Panc1 (cell line): ENCODE measurements at regions not wholly inside any gene's neighbourhood (a gene's known extent, or its start where the extent isn't known, plus 50 kb on each side); places are given as distances from the start of the nearest gene placed in this dataset.

Experiments used
- ATAC-seq: fragments of 200-7000 bp; cut with Tn5 transposase; 2 replicates; pipeline ENCODE4 v1.9.1; 2020; ENCODE audit warnings: mild to moderate bottlenecking, moderate library complexity
- BruUV-seq: library from RNA; stranded (reverse); fragments of 400-500 nt; replicated peaks from 2 replicates; lab custom pipeline; 2021; lab: Mats Ljungman, UMichigan
- CTCF ChIA-PET: fragments of 300-600 bp; sonication (Branson Sonifier 250); formaldehyde crosslinking; loops from one replicate; lab custom pipeline; 2022; ENCODE audit warnings: antibody characterized with exemption; lab: Charles Lee
- POLR2A ChIA-PET: fragments of 300-600 bp; sonication (Branson Sonifier 250); formaldehyde crosslinking; loops from one replicate; lab custom pipeline; 2022; ENCODE audit warnings: antibody characterized with exemption; lab: Charles Lee
- DNase-seq: peaks from one replicate; pipeline ENCODE4 v3.0.0-alpha.2; 2010; ENCODE audit warnings: low read depth, low spot score
- H3K27ac ChIP-seq: 2 replicates; pipeline ENCODE4 v1.5.1; 2011; ENCODE audit warnings: mild to moderate bottlenecking, low read length, inconsistent platforms
- H3K27me3 ChIP-seq: fragments of 200-500 bp; sonication (Bioruptor generic); 2 replicates; pipeline ENCODE4 v1.6.0; 2014; ENCODE audit warnings: low read length, inconsistent platforms; ENCODE audit not compliant: control insufficient read depth, insufficient read depth
- H3K36me3 ChIP-seq: fragments of 200-500 bp; sonication (Bioruptor generic); 2 replicates; pipeline ENCODE4 v1.5.1; 2014; ENCODE audit warnings: inconsistent platforms, mild to moderate bottlenecking, low read length, moderate library complexity; ENCODE audit not compliant: control insufficient read depth, insufficient read depth
- H3K4me1 ChIP-seq: 2 replicates; pipeline ENCODE4 v1.5.1; 2011; ENCODE audit warnings: inconsistent platforms, mild to moderate bottlenecking, low read length, moderate library complexity; ENCODE audit not compliant: control insufficient read depth, insufficient read depth
- H3K4me3 ChIP-seq, 2 experiments: 2 replicates each; pipeline ENCODE4 v1.5.1; 2011 to 2012; ENCODE audit warnings: low read depth in 2 of 2, low read length in 2 of 2, mild to moderate bottlenecking in 2 of 2, inconsistent platforms in 1 of 2, moderate library complexity in 1 of 2
- H3K9me3 ChIP-seq: fragments of 200-500 bp; sonication (Bioruptor generic); 2 replicates; pipeline ENCODE4 v1.5.1; 2014; ENCODE audit warnings: low read depth, mild to moderate bottlenecking, inconsistent platforms, low read length, moderate library complexity; ENCODE audit not compliant: control insufficient read depth, insufficient read depth
- CTCF ChIP-seq: fragments of 450-650 bp; IDR thresholded peaks from 2 replicates; pipeline ENCODE4 v1.5.1; 2017; ENCODE audit warnings: mild to moderate bottlenecking
- POLR2AphosphoS5 ChIP-seq: IDR thresholded peaks from 2 replicates; pipeline ENCODE4 v1.6.1; 2012; ENCODE audit warnings: mild to moderate bottlenecking, low read depth, low read length, moderate library complexity
- SIN3A ChIP-seq: IDR thresholded peaks from 2 replicates; pipeline ENCODE4 v1.6.1; 2012; ENCODE audit warnings: low read depth, mild to moderate bottlenecking, low read length, moderate library complexity, borderline replicate concordance; ENCODE audit not compliant: insufficient read depth
- TCF7L2 ChIP-seq: IDR thresholded peaks from 2 replicates; pipeline ENCODE4 v1.6.1; 2011; ENCODE audit warnings: mild to moderate bottlenecking, low read depth, low read length, inconsistent platforms
- in situ Hi-C: cut with HindIII; loops from 2 replicates; pipeline ENCODE4 v1.10.0; 2016; ENCODE audit warnings: low sequenced_read_pairs, low pct_unique_long_range_greater_than_20kb
- intact Hi-C: fragments of 100-400 bp; cut with micrococcal nuclease; formaldehyde crosslinking; loops from one replicate; pipeline ENCODE4 v1.10.0; 2022; ENCODE audit not compliant: unreplicated experiment
- TF ChIP-seq, protein P1 (sequence below), 2 experiments: IDR thresholded peaks; 2 replicates each; pipeline ENCODE4 v1.6.1; 2011 to 2012; ENCODE audit warnings: low read depth in 2 of 2, control low read depth in 1 of 2, low read length in 1 of 2, mild to moderate bottlenecking in 1 of 2, moderate library complexity in 1 of 2; ENCODE audit not compliant: insufficient read depth in 1 of 2

DNA sequence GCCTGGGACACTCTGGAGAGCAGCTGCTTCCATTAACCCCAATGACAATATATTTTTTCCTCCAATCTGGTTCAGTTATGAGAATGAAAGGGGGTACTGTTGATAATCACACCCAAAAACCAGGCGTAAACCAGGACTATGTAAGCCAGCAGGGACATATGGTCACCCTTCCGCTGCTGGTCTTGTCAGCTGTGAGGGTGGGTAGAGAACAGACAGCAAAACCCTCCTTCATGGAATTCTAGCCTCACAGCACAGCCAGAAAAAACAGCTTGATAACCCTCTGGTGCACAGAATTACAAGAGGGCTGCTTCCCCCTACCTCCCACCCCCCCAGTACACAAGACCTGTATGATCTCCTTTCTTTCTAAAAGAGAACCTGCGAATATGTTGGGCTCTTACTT is 368.8 kb upstream of the ZMIZ1 start:
- no peaks in the 10 kb centered on the region for H3K9me3 ChIP-seq
- BruUV-seq = no TSS peak

GRCh38 chr10:78700413-78700812 is 368.4 kb upstream of the ZMIZ1 start:
- H3K4me3 ChIP-seq = no peak overlapping the region
- peaks cover 2% of the 10 kb centered on the region; the same call in 1 of the 2 replicates for H3K27me3 ChIP-seq
- no peaks in the 10 kb centered on the region for H3K4me1 ChIP-seq
- TF ChIP-seq, protein P1, sequence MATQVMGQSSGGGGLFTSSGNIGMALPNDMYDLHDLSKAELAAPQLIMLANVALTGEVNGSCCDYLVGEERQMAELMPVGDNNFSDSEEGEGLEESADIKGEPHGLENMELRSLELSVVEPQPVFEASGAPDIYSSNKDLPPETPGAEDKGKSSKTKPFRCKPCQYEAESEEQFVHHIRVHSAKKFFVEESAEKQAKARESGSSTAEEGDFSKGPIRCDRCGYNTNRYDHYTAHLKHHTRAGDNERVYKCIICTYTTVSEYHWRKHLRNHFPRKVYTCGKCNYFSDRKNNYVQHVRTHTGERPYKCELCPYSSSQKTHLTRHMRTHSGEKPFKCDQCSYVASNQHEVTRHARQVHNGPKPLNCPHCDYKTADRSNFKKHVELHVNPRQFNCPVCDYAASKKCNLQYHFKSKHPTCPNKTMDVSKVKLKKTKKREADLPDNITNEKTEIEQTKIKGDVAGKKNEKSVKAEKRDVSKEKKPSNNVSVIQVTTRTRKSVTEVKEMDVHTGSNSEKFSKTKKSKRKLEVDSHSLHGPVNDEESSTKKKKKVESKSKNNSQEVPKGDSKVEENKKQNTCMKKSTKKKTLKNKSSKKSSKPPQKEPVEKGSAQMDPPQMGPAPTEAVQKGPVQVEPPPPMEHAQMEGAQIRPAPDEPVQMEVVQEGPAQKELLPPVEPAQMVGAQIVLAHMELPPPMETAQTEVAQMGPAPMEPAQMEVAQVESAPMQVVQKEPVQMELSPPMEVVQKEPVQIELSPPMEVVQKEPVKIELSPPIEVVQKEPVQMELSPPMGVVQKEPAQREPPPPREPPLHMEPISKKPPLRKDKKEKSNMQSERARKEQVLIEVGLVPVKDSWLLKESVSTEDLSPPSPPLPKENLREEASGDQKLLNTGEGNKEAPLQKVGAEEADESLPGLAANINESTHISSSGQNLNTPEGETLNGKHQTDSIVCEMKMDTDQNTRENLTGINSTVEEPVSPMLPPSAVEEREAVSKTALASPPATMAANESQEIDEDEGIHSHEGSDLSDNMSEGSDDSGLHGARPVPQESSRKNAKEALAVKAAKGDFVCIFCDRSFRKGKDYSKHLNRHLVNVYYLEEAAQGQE (IDR thresholded peaks at IDR 0.05; ENCODE audit: insufficient read depth in 1 of 2, low read depth in 2 of 2, low read length in 1 of 2) = no peak
- TF ChIP-seq SIN3A (no peak), TCF7L2 (no peak), CTCF (no peak), POLR2AphosphoS5 (no peak)
- ChIA-PET CTCF (no interaction called here), POLR2A (no interaction called here)
- no peaks in the 10 kb centered on the region for H3K9me3 ChIP-seq
- in situ Hi-C loops = no loop called here
- DNase-seq = no peak
- intact Hi-C loops = no loop called here
- no peak overlapping the region for H3K27ac ChIP-seq
- no peak for ATAC-seq
- H3K36me3 ChIP-seq = no peaks in the 10 kb centered on the region
- BruUV-seq = no TSS peak

More for the DNA sequence above, 368.8 kb upstream of the ZMIZ1 start:
- no peak for TF ChIP-seq CTCF
- no peak for TF ChIP-seq SIN3A
- ChIA-PET CTCF (no interaction called here), POLR2A (no interaction called here)
- Histone ChIP-seq H3K27ac (no peak overlapping the region), H3K4me3 (no peak overlapping the region), H3K36me3 (no peaks in the 10 kb centered on the region), H3K27me3 (peaks cover 2% of the 10 kb centered on the region; the same call in 1 of the 2 replicates), H3K4me1 (no peaks in the 10 kb centered on the region)
- no peak for ATAC-seq
- in situ Hi-C loops = no loop called here
- intact Hi-C loops = no loop called here
- DNase-seq = no peak
